SH-SY5Y (cell line): ENCODE measurements at regions not wholly inside any gene's neighbourhood (a gene's known extent, or its start where the extent isn't known, plus 50 kb on each side); places are given as distances from the start of the nearest gene placed in this dataset.

ENCODE experiments used
- GATA2 ChIP-seq: IDR thresholded peaks from 2 replicates; pipeline ENCODE4 v1.6.1; 2011; ENCODE audit warnings: mild to moderate bottlenecking, low read depth, low read length
- GATA3 ChIP-seq: IDR thresholded peaks from 2 replicates; pipeline ENCODE4 v1.6.1; 2011; ENCODE audit warnings: low read depth, mild to moderate bottlenecking, low read length, moderate library complexity

DNA sequence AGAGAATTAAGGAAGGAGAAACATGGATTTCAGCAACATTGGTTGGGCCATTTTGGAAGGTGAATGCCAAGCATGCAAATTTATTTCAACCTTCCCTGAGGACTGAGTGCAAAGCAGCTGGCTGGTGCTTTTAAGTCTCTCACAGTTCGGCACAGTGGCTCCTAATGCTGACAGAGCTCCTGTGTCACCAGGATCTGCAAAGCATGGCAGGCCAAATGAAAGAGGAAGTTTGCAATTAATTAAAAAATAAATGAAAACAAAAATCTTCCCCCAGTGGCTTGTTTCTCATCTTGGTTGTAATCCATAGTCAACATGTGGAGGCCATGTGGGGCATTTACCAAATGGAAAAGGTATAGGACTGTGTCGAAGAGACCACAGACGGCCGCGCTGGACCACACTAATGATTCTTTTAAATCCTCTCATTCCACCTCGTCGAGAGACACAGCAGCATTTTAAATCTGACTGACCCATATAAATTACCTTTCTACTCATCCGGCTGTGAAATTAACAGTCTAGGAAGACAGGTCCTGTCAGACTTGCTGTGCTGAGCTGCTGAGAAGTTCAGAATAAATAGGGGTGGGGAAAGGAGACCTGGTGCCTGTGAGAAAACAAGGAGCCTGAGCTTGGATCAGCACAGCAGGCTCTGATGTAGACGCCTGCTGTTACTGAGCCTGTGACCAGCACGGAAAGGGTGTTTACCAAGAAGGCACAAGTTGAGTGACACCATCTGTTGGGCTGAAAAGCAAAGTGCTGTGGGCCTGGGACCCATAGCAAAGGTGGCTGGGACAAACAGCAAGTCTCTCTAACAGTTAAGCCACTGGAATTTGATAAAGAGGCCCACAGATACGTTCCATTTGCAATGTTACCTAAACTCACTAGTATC, 136.0 kb upstream of the COL1A2 start:
- TF ChIP-seq GATA2, result no peak
- no peak for TF ChIP-seq GATA3
